IMR-90 (cell line): ENCODE measurements at regions not wholly inside any gene's neighbourhood (a gene's known extent, or its start where the extent isn't known, plus 50 kb on each side); places are given as distances from the start of the nearest gene placed in this dataset.

Source experiments
- ATAC-seq: fragments of 200-7000 bp; cut with Tn5 transposase; 2 replicates; pipeline ENCODE4 v1.9.1; 2020; ENCODE audit warnings: low read depth, mild to moderate bottlenecking, moderate library complexity
- BruUV-seq: library from RNA; stranded (reverse); fragments of 400-500 nt; replicated peaks from 2 replicates; lab custom pipeline; 2021; lab: Mats Ljungman, UMichigan
- CTCF ChIA-PET: fragments of 300-600 bp; formaldehyde crosslinking; extraction: SDS; loops from one replicate; lab custom pipeline; 2021; ENCODE audit warnings: antibody characterized with exemption; lab: Yijun Ruan, JAX
- POLR2A ChIA-PET: fragments of 300-600 bp; sonication (Branson Sonifier 250); formaldehyde crosslinking; loops from one replicate; lab custom pipeline; 2022; ENCODE audit warnings: antibody characterized with exemption; ENCODE audit not compliant: unreplicated experiment; lab: Charles Lee
- DNase-seq: peaks from one replicate; pipeline ENCODE4 v3.0.0; 2013
- H2AFZ ChIP-seq: replicated peaks from 2 replicates; pipeline ENCODE3; 2013; ENCODE audit warnings: low read length, mild to moderate bottlenecking; ENCODE audit not compliant: poor library complexity
- H2AK5ac ChIP-seq: 2 replicates; pipeline ENCODE4 v1.6.1; 2013; ENCODE audit warnings: low read depth, low read length, inconsistent platforms
- H2AK9ac ChIP-seq: replicated peaks from 2 replicates; pipeline ENCODE3; 2013; ENCODE audit warnings: mild to moderate bottlenecking, low read depth, low read length, moderate library complexity; ENCODE audit not compliant: poor library complexity
- H2BK120ac ChIP-seq: 2 replicates; pipeline ENCODE4 v1.6.1; 2013; ENCODE audit warnings: low read depth, low read length, inconsistent platforms
- H2BK15ac ChIP-seq: 3 replicates; pipeline ENCODE4 v1.6.1; 2013; ENCODE audit warnings: low read depth, low read length, inconsistent platforms
- H2BK20ac ChIP-seq: 2 replicates; pipeline ENCODE4 v1.6.1; 2013; ENCODE audit warnings: low read depth, mild to moderate bottlenecking, inconsistent platforms, low read length, moderate library complexity
- H2BK5ac ChIP-seq: 2 replicates; pipeline ENCODE4 v1.6.1; 2013; ENCODE audit warnings: mild to moderate bottlenecking, low read depth, low read length, inconsistent platforms; ENCODE audit not compliant: poor library complexity, severe bottlenecking
- H3K14ac ChIP-seq: replicated peaks from 2 replicates; pipeline ENCODE4 v1.6.1; 2013; ENCODE audit warnings: low read depth, low read length, inconsistent platforms
- H3K18ac ChIP-seq: 2 replicates; pipeline ENCODE4 v1.6.1; 2013; ENCODE audit warnings: low read depth, low read length, control low read depth
- H3K23ac ChIP-seq: 2 replicates; pipeline ENCODE4 v1.6.1; 2013; ENCODE audit warnings: low read depth, low read length, inconsistent platforms
- H3K27ac ChIP-seq: 2 replicates; pipeline ENCODE4 v1.5.1; 2013; ENCODE audit warnings: mild to moderate bottlenecking, control low read depth, low read length; ENCODE audit not compliant: insufficient read depth
- H3K27me3 ChIP-seq: 2 replicates; pipeline ENCODE4 v1.6.1; 2013; ENCODE audit warnings: low read length; ENCODE audit not compliant: control insufficient read depth, insufficient read depth
- H3K36me3 ChIP-seq: 2 replicates; pipeline ENCODE4 v1.6.1; 2013; ENCODE audit warnings: low read length, mixed read lengths; ENCODE audit not compliant: control insufficient read depth, insufficient read depth
- H3K4ac ChIP-seq: 2 replicates; pipeline ENCODE4 v1.6.1; 2013; ENCODE audit warnings: low read depth, low read length, inconsistent platforms
- H3K4me1 ChIP-seq: 2 replicates; pipeline ENCODE4 v1.6.1; 2013; ENCODE audit warnings: low read length, mixed read lengths; ENCODE audit not compliant: control insufficient read depth, insufficient read depth
- H3K4me2 ChIP-seq: 2 replicates; pipeline ENCODE4 v1.6.1; 2013; ENCODE audit warnings: low read depth, mild to moderate bottlenecking, control low read depth, low read length, moderate library complexity
- H3K4me3 ChIP-seq: 2 replicates; pipeline ENCODE4 v1.5.1; 2013; ENCODE audit warnings: low read depth, mild to moderate bottlenecking, control low read depth, low read length, moderate library complexity; ENCODE audit not compliant: insufficient read depth
- H3K56ac ChIP-seq: 2 replicates; pipeline ENCODE4 v1.6.1; 2013; ENCODE audit warnings: low read length, inconsistent platforms; ENCODE audit not compliant: insufficient read depth; ENCODE audit errors: extremely low read depth
- H3K79me1 ChIP-seq, 2 experiments: 2 replicates each; pipeline ENCODE4 v1.6.1; 2013; ENCODE audit warnings: low read length in 2 of 2, inconsistent platforms in 1 of 2, low read depth in 1 of 2
- H3K9ac ChIP-seq: 2 replicates; pipeline ENCODE4 v1.6.1; 2013; ENCODE audit warnings: low read depth, low read length, control low read depth
- H3K9me1 ChIP-seq: 2 replicates; pipeline ENCODE4 v1.6.1; 2013; ENCODE audit warnings: low read length, inconsistent platforms; ENCODE audit not compliant: insufficient read depth
- H3K9me3 ChIP-seq: 2 replicates; pipeline ENCODE4 v1.6.1; 2013; ENCODE audit warnings: low read length; ENCODE audit not compliant: control insufficient read depth, insufficient read depth
- H4K20me1 ChIP-seq: 2 replicates; pipeline ENCODE4 v1.6.1; 2013; ENCODE audit warnings: low read length, inconsistent platforms; ENCODE audit not compliant: insufficient read depth
- H4K5ac ChIP-seq: 2 replicates; pipeline ENCODE4 v1.6.1; 2013; ENCODE audit warnings: mild to moderate bottlenecking, low read depth, low read length, control low read depth
- H4K8ac ChIP-seq, 2 experiments: 2 replicates each; pipeline ENCODE4 v1.6.1; 2013; ENCODE audit warnings: low read depth in 2 of 2, low read length in 2 of 2, control low read depth in 1 of 2, inconsistent platforms in 1 of 2
- H4K91ac ChIP-seq: 2 replicates; pipeline ENCODE4 v1.6.1; 2013; ENCODE audit warnings: low read depth, low read length, inconsistent platforms; ENCODE audit not compliant: insufficient read depth
- BHLHE40 ChIP-seq: fragments of 150-350 bp; IDR thresholded peaks from 2 replicates; pipeline ENCODE4 v1.6.1; 2016; ENCODE audit warnings: mild to moderate bottlenecking, low read depth, low read length
- CEBPB ChIP-seq: IDR thresholded peaks from 2 replicates; pipeline ENCODE4 v1.6.1; 2012; ENCODE audit warnings: low read depth, low read length, improper control_type of control experiment
- CHD1 ChIP-seq: IDR thresholded peaks from 2 replicates; pipeline ENCODE4 v1.6.1; 2012; ENCODE audit warnings: low read depth, low read length, improper control_type of control experiment
- CTCF ChIP-seq: conservative IDR thresholded peaks from 2 replicates; pipeline ENCODE4 v1.5.1; 2012; ENCODE audit warnings: mild to moderate bottlenecking, low read depth, low read length, improper control_type of control experiment
- ELK1 ChIP-seq: fragments of 150-350 bp; IDR thresholded peaks from 2 replicates; pipeline ENCODE4 v1.6.1; 2016; ENCODE audit warnings: low read depth, mild to moderate bottlenecking, low read length, moderate library complexity, borderline replicate concordance
- FOS ChIP-seq: fragments of 150-350 bp; IDR thresholded peaks from 2 replicates; pipeline ENCODE4 v1.6.1; 2016; ENCODE audit warnings: low read depth, low read length
- MAFK ChIP-seq: IDR thresholded peaks from 2 replicates; pipeline ENCODE4 v1.6.1; 2012; ENCODE audit warnings: low read depth, low read length, improper control_type of control experiment
- MAZ ChIP-seq: IDR thresholded peaks from 2 replicates; pipeline ENCODE4 v1.6.1; 2012; ENCODE audit warnings: low read depth, mild to moderate bottlenecking, low read length, improper control_type of control experiment, moderate library complexity, borderline replicate concordance
- MXI1 ChIP-seq: IDR thresholded peaks from 2 replicates; pipeline ENCODE4 v1.6.1; 2012; ENCODE audit warnings: low read depth, mild to moderate bottlenecking, low read length, moderate library complexity, borderline replicate concordance
- NFE2L2 ChIP-seq: fragments of 150-350 bp; IDR thresholded peaks from 2 replicates; pipeline ENCODE4 v1.6.1; 2016; ENCODE audit warnings: low read depth, mild to moderate bottlenecking, low read length
- POLR2A ChIP-seq: IDR thresholded peaks from 2 replicates; pipeline ENCODE4 v1.6.1; 2012; ENCODE audit warnings: mild to moderate bottlenecking, low read depth, low read length
- RAD21 ChIP-seq: IDR thresholded peaks from 2 replicates; pipeline ENCODE4 v1.6.1; 2012; ENCODE audit warnings: low read length, improper control_type of control experiment
- RCOR1 ChIP-seq: IDR thresholded peaks from 2 replicates; pipeline ENCODE4 v1.6.1; 2012; ENCODE audit warnings: mild to moderate bottlenecking, low read length, improper control_type of control experiment; ENCODE audit not compliant: insufficient replicate concordance
- RFX5 ChIP-seq: IDR thresholded peaks from 2 replicates; pipeline ENCODE4 v1.8.0; 2012; ENCODE audit warnings: low read depth, mild to moderate bottlenecking, low read length, moderate library complexity
- SMC3 ChIP-seq: fragments of 150-350 bp; IDR thresholded peaks from 2 replicates; pipeline ENCODE4 v1.6.1; 2016; ENCODE audit warnings: low read depth, mild to moderate bottlenecking, antibody characterized with exemption, low read length, moderate library complexity
- USF2 ChIP-seq: fragments of 150-350 bp; IDR thresholded peaks from 2 replicates; pipeline ENCODE4 v1.6.1; 2017; ENCODE audit warnings: mild to moderate bottlenecking, antibody characterized with exemption, low read length, low read depth
- WGBS, 2 experiments: methylation state at CpG; one replicate each; pipeline versions ENCODE4 v1.1.5 to v1.1.7; 2013; ENCODE audit warnings: missing lambda C conversion rate in 2 of 2; ENCODE audit not compliant: insufficient read length in 1 of 2; ENCODE audit errors: extremely low coverage in 2 of 2; 5-methylcytosine and 5-hydroxymethylcytosine counted together
- dilution Hi-C: fragments of 300-500 bp; cut with HindIII; formaldehyde crosslinking; loops from one replicate; pipeline ENCODE4 v1.14.3; 2018; ENCODE audit warnings: low sequenced_read_pairs; ENCODE audit not compliant: unreplicated experiment
- in situ Hi-C: fragments of 300-500 bp; cut with MboI; formaldehyde crosslinking; loops from 3 replicates; pipeline ENCODE4 v1.14.3; 2019; ENCODE audit warnings: low sequenced_read_pairs, inconsistent platforms, mixed read lengths
- intact Hi-C: fragments of 100-400 bp; cut with micrococcal nuclease; formaldehyde crosslinking; loops from 2 replicates; pipeline ENCODE4 v1.10.0; 2022

- no peak overlapping the region for H2BK15ac ChIP-seq
- dilution Hi-C loops (no loop called here), in situ Hi-C loops (no loop called here), intact Hi-C loops (no loop called here)
- DNase-seq (no peak), ATAC-seq (no peak)
- H2BK5ac ChIP-seq = no peak overlapping the region
- H2AK9ac ChIP-seq = no peak overlapping the region
- no peak overlapping the region for H3K18ac ChIP-seq
- no peaks in the 10 kb centered on the region for H4K20me1 ChIP-seq
- H3K4ac ChIP-seq = no peak overlapping the region
- H3K4me3 ChIP-seq = no peak overlapping the region
- no peak overlapping the region for H2BK120ac ChIP-seq
- H3K4me2 ChIP-seq = no peak overlapping the region
- no peak overlapping the region for H4K91ac ChIP-seq
- H3K36me3 ChIP-seq = no peaks in the 10 kb centered on the region
- H3K14ac ChIP-seq = no peak overlapping the region
- H4K5ac ChIP-seq = no peak overlapping the region
- no CpG with 5 or more reads among the region's 2 CpGs for WGBS, 2 experiments
- H3K27ac ChIP-seq = no peak overlapping the region
- no peak overlapping the region for H2BK20ac ChIP-seq
- no peak overlapping the region for H2AFZ ChIP-seq
- no peak overlapping the region for H2AK5ac ChIP-seq
- H3K79me1 ChIP-seq = no peaks in the 10 kb centered on the region
- peaks cover 6% of the 10 kb centered on the region for H3K9me3 ChIP-seq
- ChIA-PET CTCF (no interaction called here), POLR2A (no interaction called here)
- no peaks in the 10 kb centered on the region for H3K4me1 ChIP-seq
- TF ChIP-seq CEBPB (no peak), NFE2L2 (no peak), USF2 (no peak), MAZ (no peak), CTCF (no peak), RAD21 (no peak), POLR2A (no peak), RCOR1 (no peak), MXI1 (no peak), ELK1 (no peak), BHLHE40 (no peak), CHD1 (no peak), MAFK (no peak), FOS (no peak), RFX5 (no peak), SMC3 (no peak)
- H3K27me3 ChIP-seq = no peaks in the 10 kb centered on the region
- H4K8ac ChIP-seq = no peak overlapping the region
- no peak overlapping the region for H3K9ac ChIP-seq
- no peaks in the 10 kb centered on the region for H3K9me1 ChIP-seq
- H3K23ac ChIP-seq = no peak overlapping the region
- no TSS peak for BruUV-seq
- H3K56ac ChIP-seq = no peak overlapping the region
These were observed 651.6 kb upstream of the LRFN5 start for GRCh38 chr14:40955131-40955505.
